B cell (primary cell): ENCODE measurements at regions not wholly inside any gene's neighbourhood (a gene's known extent, or its start where the extent isn't known, plus 50 kb on each side); places are given as distances from the start of the nearest gene placed in this dataset.

Source experiments
- ATAC-seq: fragments of 200-7000 bp; cut with Tn5 transposase; one replicate; pipeline ENCODE4 v1.10.0; 2021; ENCODE audit warnings: low read depth, mild to moderate bottlenecking, moderate number of reproducible peaks, moderate library complexity
- CTCF ChIA-PET: fragments of 350-600 bp; sonication (Branson Sonifier 250); formaldehyde crosslinking; loops from one replicate; lab custom pipeline; 2021; ENCODE audit warnings: antibody characterized with exemption, inconsistent platforms; lab: Charles Lee
- POLR2A ChIA-PET: fragments of 350-600 bp; sonication (Branson Sonifier 250); formaldehyde crosslinking; loops from one replicate; lab custom pipeline; 2021; ENCODE audit warnings: antibody characterized with exemption; lab: Charles Lee
- DNase-seq: peaks from one replicate; pipeline ENCODE4 v3.0.0; 2013
- H2AFZ ChIP-seq: 2 replicates; pipeline ENCODE4 v1.6.1; 2012; ENCODE audit warnings: mild to moderate bottlenecking, low read depth, low read length; ENCODE audit not compliant: insufficient read depth, poor library complexity, severe bottlenecking
- H3K27ac ChIP-seq, 2 donors: 1 replicate in 1 of 2; 2 replicates in 1 of 2; pipeline ENCODE4 v1.5.1; 2012 to 2013; ENCODE audit warnings: low read length in 2 of 2, mild to moderate bottlenecking in 2 of 2, moderate library complexity in 1 of 2
- H3K27me3 ChIP-seq, 4 experiments: fragments of 200-600 bp in 1 of 4; sonication (generic) in 1 of 4; replicated peaks in 1 of 4; 1 replicate in 2 of 4; 2 replicates in 2 of 4; pipeline versions ENCODE4 v1.6.1 to v1.7.0; 2013 to 2016; ENCODE audit warnings: low read length in 3 of 4, mild to moderate bottlenecking in 2 of 4, mixed read lengths in 1 of 4, moderate library complexity in 1 of 4; ENCODE audit not compliant: insufficient read depth in 4 of 4, control insufficient read depth in 3 of 4; ENCODE audit errors: control extremely low read depth in 1 of 4
- H3K36me3 ChIP-seq, 2 experiments: replicated peaks in 1 of 2; 1 replicate in 1 of 2; 2 replicates in 1 of 2; pipeline versions ENCODE4 v1.6.1 to v1.7.1; 2013; ENCODE audit warnings: low read length in 1 of 2; ENCODE audit not compliant: insufficient read depth in 2 of 2, control insufficient read depth in 1 of 2; ENCODE audit errors: control extremely low read depth in 1 of 2, extremely low read depth in 1 of 2
- H3K4me1 ChIP-seq, 2 donors: fragments of 200-600 bp in 1 of 2; sonication (generic) in 1 of 2; 1 replicate in 1 of 2; 2 replicates in 1 of 2; pipeline versions ENCODE4 v1.5.1 to v1.6.1; 2013 to 2017; ENCODE audit warnings: low read length in 2 of 2; ENCODE audit not compliant: control insufficient read depth in 2 of 2, insufficient read depth in 2 of 2
- H3K4me2 ChIP-seq: replicated peaks from 2 replicates; pipeline ENCODE3; 2012; ENCODE audit warnings: mild to moderate bottlenecking, low read depth, low read length; ENCODE audit not compliant: poor library complexity, severe bottlenecking
- H3K4me3 ChIP-seq, 5 experiments: fragments of 200-600 bp in 1 of 5; sonication (generic) in 1 of 5; 1 replicate in 3 of 5; 2 replicates in 2 of 5; pipeline versions ENCODE4 v1.5.1 to v1.7.0; 2011 to 2016; ENCODE audit warnings: low read length in 4 of 5, mild to moderate bottlenecking in 4 of 5, low read depth in 2 of 5, control low read depth in 1 of 5, moderate library complexity in 1 of 5; ENCODE audit not compliant: insufficient read depth in 1 of 5; ENCODE audit errors: control extremely low read depth in 1 of 5, extremely low read depth in 1 of 5
- H3K79me2 ChIP-seq: fragments of 200-600 bp; sonication (generic); one replicate; pipeline ENCODE4 v1.6.0; 2016; ENCODE audit warnings: low read length; ENCODE audit not compliant: control insufficient read depth, insufficient read depth
- H3K9ac ChIP-seq: fragments of 200-600 bp; sonication (generic); 2 replicates; pipeline ENCODE4 v1.6.1; 2017; ENCODE audit warnings: mild to moderate bottlenecking, low read length, moderate library complexity
- H3K9me3 ChIP-seq, 3 donors: one replicate each; pipeline versions ENCODE4 v1.6.1 to v1.7.1; 2013; ENCODE audit warnings: low read length in 2 of 3; ENCODE audit not compliant: control insufficient read depth in 2 of 3, insufficient read depth in 1 of 3; ENCODE audit errors: control extremely low read depth in 1 of 3
- H4K20me1 ChIP-seq: 2 replicates; pipeline ENCODE4 v1.6.0; 2012; ENCODE audit warnings: mild to moderate bottlenecking, low read length; ENCODE audit not compliant: insufficient read depth, control insufficient read depth, poor library complexity, severe bottlenecking
- H3K27ac Mint-ChIP-seq: one replicate; pipeline ENCODE4 v1.8.0; 2021; ENCODE audit warnings: mixed read lengths
- H3K27me3 Mint-ChIP-seq: one replicate; pipeline ENCODE4 v1.8.0; 2021; ENCODE audit warnings: mixed read lengths
- H3K4me1 Mint-ChIP-seq: one replicate; pipeline ENCODE4 v1.8.0; 2021; ENCODE audit warnings: mixed read lengths
- H3K4me3 Mint-ChIP-seq: one replicate; pipeline ENCODE4 v1.8.0; 2021; ENCODE audit warnings: mixed read lengths
- H3K9me3 Mint-ChIP-seq: one replicate; pipeline ENCODE4 v1.8.0; 2022; ENCODE audit warnings: mixed read lengths; ENCODE audit not compliant: insufficient read depth
- EZH2 ChIP-seq: IDR thresholded peaks from 2 replicates; pipeline ENCODE4 v1.6.1; 2012; ENCODE audit warnings: borderline replicate concordance, low read depth, mild to moderate bottlenecking, moderate library complexity, low read length; ENCODE audit not compliant: insufficient read depth, poor library complexity, severe bottlenecking
- WGBS: methylation state at CpG from one replicate; pipeline ENCODE4 v1.1.5; 2013; ENCODE audit warnings: missing lambda C conversion rate; ENCODE audit not compliant: insufficient coverage; 5-methylcytosine and 5-hydroxymethylcytosine counted together
- intact Hi-C: fragments of 100-400 bp; cut with micrococcal nuclease; formaldehyde crosslinking; loops from one replicate; pipeline ENCODE4 v1.10.0; 2022
- TF ChIP-seq, protein P1 (sequence below): fragments of 200-600 bp; IDR thresholded peaks from one replicate; pipeline ENCODE4 v1.8.0; 2022; ENCODE audit warnings: antibody characterized with exemption, mild to moderate bottlenecking

DNA sequence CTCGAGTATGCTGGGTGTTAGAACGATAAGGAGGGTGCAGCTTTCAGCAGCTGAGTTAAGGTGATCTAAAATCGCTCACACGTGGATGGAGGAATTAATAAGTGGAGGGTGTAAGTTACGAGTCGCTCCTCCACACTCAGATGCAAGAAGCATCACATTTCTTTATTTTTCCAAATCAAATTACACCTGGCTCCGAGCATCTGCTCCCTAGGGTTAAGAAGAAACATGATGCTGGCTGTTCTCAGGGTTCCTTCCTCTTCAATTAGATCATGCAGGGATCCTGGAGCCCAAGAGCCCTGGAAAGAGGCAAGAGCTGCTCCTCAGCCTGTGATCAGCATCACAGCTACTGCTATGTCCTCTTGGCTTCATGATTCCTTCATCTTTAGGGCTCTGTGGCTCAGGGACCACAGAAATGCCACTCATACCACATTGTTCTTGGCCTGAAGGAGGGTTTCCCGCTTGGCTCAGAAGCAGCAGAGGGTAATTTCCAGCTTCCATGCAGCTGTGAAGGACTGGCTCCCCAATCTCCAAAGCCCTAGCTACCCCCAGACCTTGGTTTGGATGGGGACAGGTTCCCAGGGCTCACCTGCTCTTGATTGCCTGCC lies 235.9 kb upstream of the ZNF32 start:
- ChIA-PET POLR2A (no interaction called here), CTCF (no interaction called here)
- no CpG with 5 or more reads among the region's 8 CpGs for WGBS
- H3K4me3 Mint-ChIP-seq: no peak overlapping the region
- Histone ChIP-seq H3K27me3 (no peaks in the 10 kb centered on the region), H3K4me1 (no peaks in the 10 kb centered on the region), H3K9ac (no peak overlapping the region), H2AFZ (no peak overlapping the region), H4K20me1 (no peaks in the 10 kb centered on the region), H3K36me3 (no peaks in the 10 kb centered on the region), H3K79me2 (no peaks in the 10 kb centered on the region), H3K9me3 (no peaks in the 10 kb centered on the region), H3K4me3 (no peak overlapping the region), H3K27ac (no peak overlapping the region), H3K4me2 (no peak overlapping the region)
- no peak overlapping the region for H3K27ac Mint-ChIP-seq
- ATAC-seq (no peak), DNase-seq (no peak)
- peaks cover 5% of the 10 kb centered on the region for H3K27me3 Mint-ChIP-seq
- no peaks in the 10 kb centered on the region for H3K9me3 Mint-ChIP-seq
- intact Hi-C loops: no loop called here
- TF ChIP-seq EZH2: no peak
- H3K4me1 Mint-ChIP-seq: no peaks in the 10 kb centered on the region

DNA sequence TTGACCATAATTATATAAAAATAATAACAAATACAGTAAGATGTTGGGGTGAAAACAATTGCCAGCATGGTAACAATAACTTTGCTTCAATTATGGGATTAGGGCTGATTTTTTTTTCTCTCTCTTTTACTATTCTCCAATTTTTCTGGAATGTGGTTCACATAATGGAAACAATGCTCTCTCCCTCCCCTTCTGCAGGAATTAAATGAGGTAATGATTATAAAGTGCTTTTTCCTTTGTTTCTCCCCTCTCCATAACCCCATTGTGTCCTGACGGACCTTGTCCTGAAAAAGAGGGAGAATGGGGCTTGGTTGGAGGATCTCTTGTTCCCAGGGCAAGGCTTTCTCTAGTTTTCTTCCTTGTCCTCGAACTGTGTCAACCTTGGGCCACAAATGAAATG lies 234.0 kb upstream of the ZNF32 start:
- H3K4me3 Mint-ChIP-seq: no peak overlapping the region
- POLR2A ChIA-PET: no interaction called here
- no peaks in the 10 kb centered on the region for H4K20me1 ChIP-seq
- ATAC-seq: no peak
- H3K27me3 Mint-ChIP-seq: peaks cover 5% of the 10 kb centered on the region
- H3K9me3 Mint-ChIP-seq: no peaks in the 10 kb centered on the region
- WGBS: 88% methylated on average over 1 of the region's 2 CpGs
- CTCF ChIA-PET: no interaction called here
- no peak overlapping the region for H3K27ac ChIP-seq
- no peak for DNase-seq
- no peaks in the 10 kb centered on the region for H3K79me2 ChIP-seq
- H3K9me3 ChIP-seq: peaks cover 0 to 5% (median 0%) of the 10 kb centered on the region in 3 donors
- no peak overlapping the region for H3K27ac Mint-ChIP-seq
- no peak for TF ChIP-seq EZH2
- TF ChIP-seq, protein P1, sequence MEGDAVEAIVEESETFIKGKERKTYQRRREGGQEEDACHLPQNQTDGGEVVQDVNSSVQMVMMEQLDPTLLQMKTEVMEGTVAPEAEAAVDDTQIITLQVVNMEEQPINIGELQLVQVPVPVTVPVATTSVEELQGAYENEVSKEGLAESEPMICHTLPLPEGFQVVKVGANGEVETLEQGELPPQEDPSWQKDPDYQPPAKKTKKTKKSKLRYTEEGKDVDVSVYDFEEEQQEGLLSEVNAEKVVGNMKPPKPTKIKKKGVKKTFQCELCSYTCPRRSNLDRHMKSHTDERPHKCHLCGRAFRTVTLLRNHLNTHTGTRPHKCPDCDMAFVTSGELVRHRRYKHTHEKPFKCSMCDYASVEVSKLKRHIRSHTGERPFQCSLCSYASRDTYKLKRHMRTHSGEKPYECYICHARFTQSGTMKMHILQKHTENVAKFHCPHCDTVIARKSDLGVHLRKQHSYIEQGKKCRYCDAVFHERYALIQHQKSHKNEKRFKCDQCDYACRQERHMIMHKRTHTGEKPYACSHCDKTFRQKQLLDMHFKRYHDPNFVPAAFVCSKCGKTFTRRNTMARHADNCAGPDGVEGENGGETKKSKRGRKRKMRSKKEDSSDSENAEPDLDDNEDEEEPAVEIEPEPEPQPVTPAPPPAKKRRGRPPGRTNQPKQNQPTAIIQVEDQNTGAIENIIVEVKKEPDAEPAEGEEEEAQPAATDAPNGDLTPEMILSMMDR: no peak
- H3K36me3 ChIP-seq: no peaks in the 10 kb centered on the region
- no peak overlapping the region for H3K9ac ChIP-seq
- H2AFZ ChIP-seq: no peak overlapping the region
- H3K4me1 ChIP-seq: no peaks in the 10 kb centered on the region
- intact Hi-C loops: no loop called here
- H3K4me3 ChIP-seq: no peak overlapping the region
- H3K27me3 ChIP-seq: no peaks in the 10 kb centered on the region
- no peaks in the 10 kb centered on the region for H3K4me1 Mint-ChIP-seq
- H3K4me2 ChIP-seq: no peak overlapping the region
